Vagina (tissue), 2 donors: ENCODE measurements at regions not wholly inside any gene's neighbourhood (a gene's known extent, or its start where the extent isn't known, plus 50 kb on each side); places are given as distances from the start of the nearest gene placed in this dataset.

ENCODE experiments used
- DNase-seq, 2 donors: peaks; one replicate each; pipeline ENCODE4 v3.0.0-alpha.2; 2017; ENCODE audit errors: extremely low spot score in 2 of 2
- H3K27ac ChIP-seq: fragments of 200-600 bp; sonication (generic); one replicate; pipeline ENCODE4 v1.5.1; 2019
- H3K27me3 ChIP-seq: fragments of 200-600 bp; sonication (generic); one replicate; pipeline ENCODE4 v1.5.1; 2019
- H3K36me3 ChIP-seq, 2 donors: fragments of 200-600 bp; sonication (generic); one replicate each; pipeline ENCODE4 v1.5.1; 2017 to 2019
- H3K4me1 ChIP-seq: fragments of 200-600 bp; sonication (generic); one replicate; pipeline ENCODE4 v1.5.1; 2019
- H3K4me3 ChIP-seq, 2 donors: fragments of 200-600 bp; sonication (generic); 1 replicate in 1 of 2; 2 replicates in 1 of 2; pipeline ENCODE4 v1.5.1; 2016 to 2019
- H3K9me3 ChIP-seq: fragments of 200-600 bp; sonication (generic); one replicate; pipeline ENCODE4 v1.5.1; 2019
- CTCF ChIP-seq, 3 experiments: fragments of 450-650 bp in 2 of 3; fragments of 200-600 bp in 1 of 3; sonication (generic) in 1 of 3; IDR thresholded peaks; one replicate each; pipeline ENCODE4 v1.5.1; 2017 to 2019; ENCODE audit warnings: antibody characterized with exemption in 3 of 3, mild to moderate bottlenecking in 2 of 3, moderate library complexity in 2 of 3
- POLR2A ChIP-seq, 2 donors: fragments of 450-650 bp; IDR thresholded peaks; one replicate each; pipeline ENCODE4 v1.6.1; 2017; ENCODE audit warnings: antibody characterized with exemption in 2 of 2, mild to moderate bottlenecking in 2 of 2, moderate library complexity in 2 of 2
- POLR2AphosphoS5 ChIP-seq, 2 donors: sonication (generic); formaldehyde crosslinking; IDR thresholded peaks; one replicate each; pipeline ENCODE4 v1.9.0; 2017; ENCODE audit warnings: antibody characterized with exemption in 2 of 2, mild to moderate bottlenecking in 2 of 2, low read depth in 1 of 2; ENCODE audit not compliant: insufficient read depth in 1 of 2
- intact Hi-C: fragments of 100-400 bp; cut with DNase I; formaldehyde crosslinking; loops from one replicate; pipeline ENCODE4 v1.15.1; 2023

GRCh38 chr2:5519286-5519685 lies 172.9 kb upstream of the SOX11 start:
- Histone ChIP-seq H3K36me3 (no peaks in the 10 kb centered on the region), H3K27ac (no peak overlapping the region), H3K4me3 (no peak overlapping the region), H3K27me3 (no peaks in the 10 kb centered on the region), H3K9me3 (no peaks in the 10 kb centered on the region), H3K4me1 (no peaks in the 10 kb centered on the region)
- intact Hi-C loops = no loop called here
- no peak for DNase-seq
- TF ChIP-seq POLR2AphosphoS5 (IDR thresholded peaks at IDR 0.05; ENCODE audit: insufficient read depth in 1 of 2, low read depth in 1 of 2) (no peak), POLR2A (IDR thresholded peaks at IDR 0.05) (no peak), CTCF (IDR thresholded peaks at IDR 0.05) (no peak)

GRCh38 chr2:5520463-5520972 lies 171.7 kb upstream of the SOX11 start:
- H3K27ac ChIP-seq = no peak overlapping the region
- no peak overlapping the region for H3K4me3 ChIP-seq
- DNase-seq = no peak
- H3K36me3 ChIP-seq = no peaks in the 10 kb centered on the region
- no peaks in the 10 kb centered on the region for H3K27me3 ChIP-seq
- no peaks in the 10 kb centered on the region for H3K9me3 ChIP-seq
- TF ChIP-seq POLR2AphosphoS5 (IDR thresholded peaks at IDR 0.05; ENCODE audit: insufficient read depth in 1 of 2, low read depth in 1 of 2) (no peak), POLR2A (IDR thresholded peaks at IDR 0.05) (no peak), CTCF (IDR thresholded peaks at IDR 0.05) (no peak)
- H3K4me1 ChIP-seq = no peaks in the 10 kb centered on the region
- intact Hi-C loops = no loop called here

- DNase-seq = no peak
- no peak for TF ChIP-seq POLR2A (IDR thresholded peaks at IDR 0.05)
- no peak overlapping the region for H3K27ac ChIP-seq
- no peaks in the 10 kb centered on the region for H3K36me3 ChIP-seq
- H3K27me3 ChIP-seq = no peaks in the 10 kb centered on the region
- H3K4me1 ChIP-seq = no peaks in the 10 kb centered on the region
- intact Hi-C loops = no loop called here
- H3K4me3 ChIP-seq = no peak overlapping the region
- no peaks in the 10 kb centered on the region for H3K9me3 ChIP-seq
These were observed 170.7 kb upstream of the SOX11 start for GRCh38 chr2:5521461-5521860.

GRCh38 chr2:5524551-5524950 lies 167.6 kb upstream of the SOX11 start:
- Histone ChIP-seq H3K4me1 (no peaks in the 10 kb centered on the region), H3K27ac (no peak overlapping the region), H3K27me3 (no peaks in the 10 kb centered on the region), H3K9me3 (no peaks in the 10 kb centered on the region), H3K4me3 (no peak overlapping the region), H3K36me3 (no peaks in the 10 kb centered on the region)
- no peak for TF ChIP-seq POLR2A (IDR thresholded peaks at IDR 0.05)
- DNase-seq = no peak
- intact Hi-C loops = no loop called here

GRCh38 chr2:5528706-5529105 lies 163.5 kb upstream of the SOX11 start:
- intact Hi-C loops = no loop called here
- no peak overlapping the region for H3K4me3 ChIP-seq
- H3K4me1 ChIP-seq = no peaks in the 10 kb centered on the region
- no peak for DNase-seq
- no peak overlapping the region for H3K27ac ChIP-seq
- H3K36me3 ChIP-seq = no peaks in the 10 kb centered on the region
- no peaks in the 10 kb centered on the region for H3K27me3 ChIP-seq
- no peaks in the 10 kb centered on the region for H3K9me3 ChIP-seq
- TF ChIP-seq POLR2A (IDR thresholded peaks at IDR 0.05) = no peak
- TF ChIP-seq POLR2AphosphoS5 (IDR thresholded peaks at IDR 0.05; ENCODE audit: insufficient read depth in 1 of 2, low read depth in 1 of 2) = no peak
- no peak for TF ChIP-seq CTCF (IDR thresholded peaks at IDR 0.05)

GRCh38 chr2:5530011-5530696 lies 162.0 kb upstream of the SOX11 start:
- no peaks in the 10 kb centered on the region for H3K27me3 ChIP-seq
- TF ChIP-seq POLR2AphosphoS5 (IDR thresholded peaks at IDR 0.05; ENCODE audit: insufficient read depth in 1 of 2, low read depth in 1 of 2) (no peak), CTCF (IDR thresholded peaks at IDR 0.05) (no peak), POLR2A (IDR thresholded peaks at IDR 0.05) (no peak)
- no peaks in the 10 kb centered on the region for H3K9me3 ChIP-seq
- intact Hi-C loops = no loop called here
- H3K4me1 ChIP-seq = no peaks in the 10 kb centered on the region
- H3K27ac ChIP-seq = no peak overlapping the region
- no peak overlapping the region for H3K4me3 ChIP-seq
- no peak for DNase-seq
- no peaks in the 10 kb centered on the region for H3K36me3 ChIP-seq
